ENCODE measurements at regions not wholly inside any gene's neighbourhood (a gene's known extent, or its start where the extent isn't known, plus 50 kb on each side); places are given as distances from the start of the nearest gene placed in this dataset.

- TF ChIP-seq CTCF (conservative IDR thresholded peaks at IDR 0.05 in 1 of 2, IDR thresholded peaks at IDR 0.05 in 1 of 2; ENCODE audit: extremely low read depth in 1 of 2, insufficient read depth in 1 of 2, low read depth in 1 of 2, low read length in 2 of 2) (no peak), EZH2 (IDR thresholded peaks at IDR 0.05; ENCODE audit: borderline replicate concordance, low read length) (no peak)
Observed at GRCh38 chr10:130687566-130687965, 551.4 kb downstream of the GLRX3 start.
